IMR-90 (cell line): ENCODE measurements at regions not wholly inside any gene's neighbourhood (a gene's known extent, or its start where the extent isn't known, plus 50 kb on each side); places are given as distances from the start of the nearest gene placed in this dataset.

Experiments
- ATAC-seq: fragments of 200-7000 bp; cut with Tn5 transposase; 2 replicates; pipeline ENCODE4 v1.9.1; 2020; ENCODE audit warnings: low read depth, mild to moderate bottlenecking, moderate library complexity
- BruUV-seq: library from RNA; stranded (reverse); fragments of 400-500 nt; replicated peaks from 2 replicates; lab custom pipeline; 2021; lab: Mats Ljungman, UMichigan
- CTCF ChIA-PET: fragments of 300-600 bp; formaldehyde crosslinking; extraction: SDS; loops from one replicate; lab custom pipeline; 2021; ENCODE audit warnings: antibody characterized with exemption; lab: Yijun Ruan, JAX
- POLR2A ChIA-PET: fragments of 300-600 bp; sonication (Branson Sonifier 250); formaldehyde crosslinking; loops from one replicate; lab custom pipeline; 2022; ENCODE audit warnings: antibody characterized with exemption; ENCODE audit not compliant: unreplicated experiment; lab: Charles Lee
- DNase-seq: peaks from one replicate; pipeline ENCODE4 v3.0.0; 2013
- H2AFZ ChIP-seq: replicated peaks from 2 replicates; pipeline ENCODE3; 2013; ENCODE audit warnings: low read length, mild to moderate bottlenecking; ENCODE audit not compliant: poor library complexity
- H2AK5ac ChIP-seq: 2 replicates; pipeline ENCODE4 v1.6.1; 2013; ENCODE audit warnings: low read depth, low read length, inconsistent platforms
- H2AK9ac ChIP-seq: replicated peaks from 2 replicates; pipeline ENCODE3; 2013; ENCODE audit warnings: mild to moderate bottlenecking, low read depth, low read length, moderate library complexity; ENCODE audit not compliant: poor library complexity
- H2BK120ac ChIP-seq: 2 replicates; pipeline ENCODE4 v1.6.1; 2013; ENCODE audit warnings: low read depth, low read length, inconsistent platforms
- H2BK15ac ChIP-seq: 3 replicates; pipeline ENCODE4 v1.6.1; 2013; ENCODE audit warnings: low read depth, low read length, inconsistent platforms
- H2BK20ac ChIP-seq: 2 replicates; pipeline ENCODE4 v1.6.1; 2013; ENCODE audit warnings: low read depth, mild to moderate bottlenecking, inconsistent platforms, low read length, moderate library complexity
- H2BK5ac ChIP-seq: 2 replicates; pipeline ENCODE4 v1.6.1; 2013; ENCODE audit warnings: mild to moderate bottlenecking, low read depth, low read length, inconsistent platforms; ENCODE audit not compliant: poor library complexity, severe bottlenecking
- H3K14ac ChIP-seq: replicated peaks from 2 replicates; pipeline ENCODE4 v1.6.1; 2013; ENCODE audit warnings: low read depth, low read length, inconsistent platforms
- H3K18ac ChIP-seq: 2 replicates; pipeline ENCODE4 v1.6.1; 2013; ENCODE audit warnings: low read depth, low read length, control low read depth
- H3K23ac ChIP-seq: 2 replicates; pipeline ENCODE4 v1.6.1; 2013; ENCODE audit warnings: low read depth, low read length, inconsistent platforms
- H3K27ac ChIP-seq: 2 replicates; pipeline ENCODE4 v1.5.1; 2013; ENCODE audit warnings: mild to moderate bottlenecking, control low read depth, low read length; ENCODE audit not compliant: insufficient read depth
- H3K27me3 ChIP-seq: 2 replicates; pipeline ENCODE4 v1.6.1; 2013; ENCODE audit warnings: low read length; ENCODE audit not compliant: control insufficient read depth, insufficient read depth
- H3K36me3 ChIP-seq: 2 replicates; pipeline ENCODE4 v1.6.1; 2013; ENCODE audit warnings: low read length, mixed read lengths; ENCODE audit not compliant: control insufficient read depth, insufficient read depth
- H3K4ac ChIP-seq: 2 replicates; pipeline ENCODE4 v1.6.1; 2013; ENCODE audit warnings: low read depth, low read length, inconsistent platforms
- H3K4me1 ChIP-seq: 2 replicates; pipeline ENCODE4 v1.6.1; 2013; ENCODE audit warnings: low read length, mixed read lengths; ENCODE audit not compliant: control insufficient read depth, insufficient read depth
- H3K4me2 ChIP-seq: 2 replicates; pipeline ENCODE4 v1.6.1; 2013; ENCODE audit warnings: low read depth, mild to moderate bottlenecking, control low read depth, low read length, moderate library complexity
- H3K4me3 ChIP-seq: 2 replicates; pipeline ENCODE4 v1.5.1; 2013; ENCODE audit warnings: low read depth, mild to moderate bottlenecking, control low read depth, low read length, moderate library complexity; ENCODE audit not compliant: insufficient read depth
- H3K56ac ChIP-seq: 2 replicates; pipeline ENCODE4 v1.6.1; 2013; ENCODE audit warnings: low read length, inconsistent platforms; ENCODE audit not compliant: insufficient read depth; ENCODE audit errors: extremely low read depth
- H3K79me1 ChIP-seq, 2 experiments: 2 replicates each; pipeline ENCODE4 v1.6.1; 2013; ENCODE audit warnings: low read length in 2 of 2, inconsistent platforms in 1 of 2, low read depth in 1 of 2
- H3K9ac ChIP-seq: 2 replicates; pipeline ENCODE4 v1.6.1; 2013; ENCODE audit warnings: low read depth, low read length, control low read depth
- H3K9me1 ChIP-seq: 2 replicates; pipeline ENCODE4 v1.6.1; 2013; ENCODE audit warnings: low read length, inconsistent platforms; ENCODE audit not compliant: insufficient read depth
- H3K9me3 ChIP-seq: 2 replicates; pipeline ENCODE4 v1.6.1; 2013; ENCODE audit warnings: low read length; ENCODE audit not compliant: control insufficient read depth, insufficient read depth
- H4K20me1 ChIP-seq: 2 replicates; pipeline ENCODE4 v1.6.1; 2013; ENCODE audit warnings: low read length, inconsistent platforms; ENCODE audit not compliant: insufficient read depth
- H4K5ac ChIP-seq: 2 replicates; pipeline ENCODE4 v1.6.1; 2013; ENCODE audit warnings: mild to moderate bottlenecking, low read depth, low read length, control low read depth
- H4K8ac ChIP-seq, 2 experiments: 2 replicates each; pipeline ENCODE4 v1.6.1; 2013; ENCODE audit warnings: low read depth in 2 of 2, low read length in 2 of 2, control low read depth in 1 of 2, inconsistent platforms in 1 of 2
- H4K91ac ChIP-seq: 2 replicates; pipeline ENCODE4 v1.6.1; 2013; ENCODE audit warnings: low read depth, low read length, inconsistent platforms; ENCODE audit not compliant: insufficient read depth
- BHLHE40 ChIP-seq: fragments of 150-350 bp; IDR thresholded peaks from 2 replicates; pipeline ENCODE4 v1.6.1; 2016; ENCODE audit warnings: mild to moderate bottlenecking, low read depth, low read length
- MAZ ChIP-seq: IDR thresholded peaks from 2 replicates; pipeline ENCODE4 v1.6.1; 2012; ENCODE audit warnings: low read depth, mild to moderate bottlenecking, low read length, improper control_type of control experiment, moderate library complexity, borderline replicate concordance
- NFE2L2 ChIP-seq: fragments of 150-350 bp; IDR thresholded peaks from 2 replicates; pipeline ENCODE4 v1.6.1; 2016; ENCODE audit warnings: low read depth, mild to moderate bottlenecking, low read length
- POLR2A ChIP-seq: IDR thresholded peaks from 2 replicates; pipeline ENCODE4 v1.6.1; 2012; ENCODE audit warnings: mild to moderate bottlenecking, low read depth, low read length
- RAD21 ChIP-seq: IDR thresholded peaks from 2 replicates; pipeline ENCODE4 v1.6.1; 2012; ENCODE audit warnings: low read length, improper control_type of control experiment
- RCOR1 ChIP-seq: IDR thresholded peaks from 2 replicates; pipeline ENCODE4 v1.6.1; 2012; ENCODE audit warnings: mild to moderate bottlenecking, low read length, improper control_type of control experiment; ENCODE audit not compliant: insufficient replicate concordance
- RFX5 ChIP-seq: IDR thresholded peaks from 2 replicates; pipeline ENCODE4 v1.8.0; 2012; ENCODE audit warnings: low read depth, mild to moderate bottlenecking, low read length, moderate library complexity
- SMC3 ChIP-seq: fragments of 150-350 bp; IDR thresholded peaks from 2 replicates; pipeline ENCODE4 v1.6.1; 2016; ENCODE audit warnings: low read depth, mild to moderate bottlenecking, antibody characterized with exemption, low read length, moderate library complexity
- WGBS, 2 experiments: methylation state at CpG; one replicate each; pipeline versions ENCODE4 v1.1.5 to v1.1.7; 2013; ENCODE audit warnings: missing lambda C conversion rate in 2 of 2; ENCODE audit not compliant: insufficient read length in 1 of 2; ENCODE audit errors: extremely low coverage in 2 of 2; 5-methylcytosine and 5-hydroxymethylcytosine counted together
- dilution Hi-C: fragments of 300-500 bp; cut with HindIII; formaldehyde crosslinking; loops from one replicate; pipeline ENCODE4 v1.14.3; 2018; ENCODE audit warnings: low sequenced_read_pairs; ENCODE audit not compliant: unreplicated experiment
- in situ Hi-C: fragments of 300-500 bp; cut with MboI; formaldehyde crosslinking; loops from 3 replicates; pipeline ENCODE4 v1.14.3; 2019; ENCODE audit warnings: low sequenced_read_pairs, inconsistent platforms, mixed read lengths
- intact Hi-C: fragments of 100-400 bp; cut with micrococcal nuclease; formaldehyde crosslinking; loops from 2 replicates; pipeline ENCODE4 v1.10.0; 2022
- TF ChIP-seq, protein P1 (sequence below): conservative IDR thresholded peaks from 2 replicates; pipeline ENCODE4 v1.5.1; 2012; ENCODE audit warnings: mild to moderate bottlenecking, low read depth, low read length, improper control_type of control experiment
- TF ChIP-seq, protein P2 (sequence below): fragments of 150-350 bp; IDR thresholded peaks from 2 replicates; pipeline ENCODE4 v1.6.1; 2017; ENCODE audit warnings: mild to moderate bottlenecking, antibody characterized with exemption, low read length, low read depth
- TF ChIP-seq, protein P3 (sequence below): fragments of 150-350 bp; IDR thresholded peaks from 2 replicates; pipeline ENCODE4 v1.6.1; 2016; ENCODE audit warnings: low read depth, mild to moderate bottlenecking, low read length, moderate library complexity, borderline replicate concordance

DNA sequence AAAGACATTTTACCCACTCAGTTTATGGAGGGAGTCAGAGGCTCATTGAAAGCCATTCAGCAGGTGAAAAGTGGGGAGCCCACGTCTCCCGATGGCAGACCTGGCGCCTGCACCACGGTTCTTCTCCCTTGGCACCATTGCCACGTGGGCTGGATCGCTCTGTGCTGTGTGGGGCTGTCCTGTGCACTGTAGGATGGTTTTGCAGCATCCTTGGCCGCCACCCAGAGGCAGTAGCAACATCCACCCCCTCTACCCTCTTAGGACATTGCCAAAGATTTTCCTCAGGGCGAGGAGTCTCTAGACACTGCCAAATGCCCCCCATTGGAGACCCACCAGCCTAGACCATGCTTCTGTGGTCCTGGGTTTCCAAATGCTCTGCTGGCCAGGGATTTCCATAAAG lies 60.2 kb downstream of the SYNE3 start:
- in situ Hi-C loops (no loop called here), dilution Hi-C loops (no loop called here), intact Hi-C loops (no loop called here)
- ATAC-seq (no peak), DNase-seq (no peak)
- no peak overlapping the region for H4K5ac ChIP-seq
- H3K14ac ChIP-seq, result no peak overlapping the region
- peaks cover 1% of the 10 kb centered on the region; the same call in 1 of the 2 replicates for H3K4me1 ChIP-seq
- H2BK5ac ChIP-seq, result no peak overlapping the region
- no TSS peak for BruUV-seq
- no peak overlapping the region for H4K8ac ChIP-seq
- H2AFZ ChIP-seq, result no peak overlapping the region
- WGBS, 2 experiments, result 100% methylated on average over 3 of the region's 8 CpGs; no CpG with 5 or more reads in 1 of the 2 experiments
- H3K4me3 ChIP-seq, result no peak overlapping the region
- TF ChIP-seq, protein P1, sequence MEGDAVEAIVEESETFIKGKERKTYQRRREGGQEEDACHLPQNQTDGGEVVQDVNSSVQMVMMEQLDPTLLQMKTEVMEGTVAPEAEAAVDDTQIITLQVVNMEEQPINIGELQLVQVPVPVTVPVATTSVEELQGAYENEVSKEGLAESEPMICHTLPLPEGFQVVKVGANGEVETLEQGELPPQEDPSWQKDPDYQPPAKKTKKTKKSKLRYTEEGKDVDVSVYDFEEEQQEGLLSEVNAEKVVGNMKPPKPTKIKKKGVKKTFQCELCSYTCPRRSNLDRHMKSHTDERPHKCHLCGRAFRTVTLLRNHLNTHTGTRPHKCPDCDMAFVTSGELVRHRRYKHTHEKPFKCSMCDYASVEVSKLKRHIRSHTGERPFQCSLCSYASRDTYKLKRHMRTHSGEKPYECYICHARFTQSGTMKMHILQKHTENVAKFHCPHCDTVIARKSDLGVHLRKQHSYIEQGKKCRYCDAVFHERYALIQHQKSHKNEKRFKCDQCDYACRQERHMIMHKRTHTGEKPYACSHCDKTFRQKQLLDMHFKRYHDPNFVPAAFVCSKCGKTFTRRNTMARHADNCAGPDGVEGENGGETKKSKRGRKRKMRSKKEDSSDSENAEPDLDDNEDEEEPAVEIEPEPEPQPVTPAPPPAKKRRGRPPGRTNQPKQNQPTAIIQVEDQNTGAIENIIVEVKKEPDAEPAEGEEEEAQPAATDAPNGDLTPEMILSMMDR, result no peak
- TF ChIP-seq, protein P2, sequence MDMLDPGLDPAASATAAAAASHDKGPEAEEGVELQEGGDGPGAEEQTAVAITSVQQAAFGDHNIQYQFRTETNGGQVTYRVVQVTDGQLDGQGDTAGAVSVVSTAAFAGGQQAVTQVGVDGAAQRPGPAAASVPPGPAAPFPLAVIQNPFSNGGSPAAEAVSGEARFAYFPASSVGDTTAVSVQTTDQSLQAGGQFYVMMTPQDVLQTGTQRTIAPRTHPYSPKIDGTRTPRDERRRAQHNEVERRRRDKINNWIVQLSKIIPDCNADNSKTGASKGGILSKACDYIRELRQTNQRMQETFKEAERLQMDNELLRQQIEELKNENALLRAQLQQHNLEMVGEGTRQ, result no peak
- TF ChIP-seq RAD21 (no peak), POLR2A (no peak), NFE2L2 (no peak), RFX5 (no peak), MAZ (no peak), RCOR1 (no peak), SMC3 (no peak), BHLHE40 (no peak)
- TF ChIP-seq, protein P3, sequence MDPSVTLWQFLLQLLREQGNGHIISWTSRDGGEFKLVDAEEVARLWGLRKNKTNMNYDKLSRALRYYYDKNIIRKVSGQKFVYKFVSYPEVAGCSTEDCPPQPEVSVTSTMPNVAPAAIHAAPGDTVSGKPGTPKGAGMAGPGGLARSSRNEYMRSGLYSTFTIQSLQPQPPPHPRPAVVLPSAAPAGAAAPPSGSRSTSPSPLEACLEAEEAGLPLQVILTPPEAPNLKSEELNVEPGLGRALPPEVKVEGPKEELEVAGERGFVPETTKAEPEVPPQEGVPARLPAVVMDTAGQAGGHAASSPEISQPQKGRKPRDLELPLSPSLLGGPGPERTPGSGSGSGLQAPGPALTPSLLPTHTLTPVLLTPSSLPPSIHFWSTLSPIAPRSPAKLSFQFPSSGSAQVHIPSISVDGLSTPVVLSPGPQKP, result no peak
- H3K79me1 ChIP-seq, result peaks cover 0 to 11% of the 10 kb centered on the region in 2 experiments; a peak in 1 of 4 replicates
- H3K23ac ChIP-seq, result no peak overlapping the region
- H3K4me2 ChIP-seq, result no peak overlapping the region
- no peaks in the 10 kb centered on the region for H3K9me3 ChIP-seq
- H2AK9ac ChIP-seq, result no peak overlapping the region
- H3K4ac ChIP-seq, result no peak overlapping the region
- no peak overlapping the region for H2AK5ac ChIP-seq
- H2BK120ac ChIP-seq, result no peak overlapping the region
- no peak overlapping the region for H2BK15ac ChIP-seq
- CTCF ChIA-PET, result no interaction called here
- H4K91ac ChIP-seq, result no peak overlapping the region
- POLR2A ChIA-PET, result no interaction called here
- no peaks in the 10 kb centered on the region for H3K27me3 ChIP-seq
- peaks cover 9% of the 10 kb centered on the region for H3K9me1 ChIP-seq
- no peak overlapping the region for H2BK20ac ChIP-seq
- H3K36me3 ChIP-seq, result peaks cover 9% of the 10 kb centered on the region; the same call in 1 of the 2 replicates
- peaks cover 9% of the 10 kb centered on the region for H4K20me1 ChIP-seq
- no peak overlapping the region for H3K18ac ChIP-seq
- H3K9ac ChIP-seq, result no peak overlapping the region
- no peak overlapping the region for H3K27ac ChIP-seq
- H3K56ac ChIP-seq, result no peak overlapping the region
